Astrocyte (in vitro differentiated cells and primary cell): ENCODE measurements at regions not wholly inside any gene's neighbourhood (a gene's known extent, or its start where the extent isn't known, plus 50 kb on each side); places are given as distances from the start of the nearest gene placed in this dataset.

Source experiments
- EZH2 ChIP-seq: IDR thresholded peaks from 2 replicates; pipeline ENCODE4 v1.6.1; 2012; ENCODE audit warnings: mild to moderate bottlenecking, low read length, inconsistent platforms; ENCODE audit not compliant: insufficient read depth
- TF ChIP-seq, protein P1 (sequence below): IDR thresholded peaks from 2 replicates; pipeline ENCODE4 v1.5.1; 2011; ENCODE audit warnings: low read depth, mild to moderate bottlenecking, inconsistent platforms, low read length, moderate library complexity; ENCODE audit not compliant: insufficient read depth

DNA sequence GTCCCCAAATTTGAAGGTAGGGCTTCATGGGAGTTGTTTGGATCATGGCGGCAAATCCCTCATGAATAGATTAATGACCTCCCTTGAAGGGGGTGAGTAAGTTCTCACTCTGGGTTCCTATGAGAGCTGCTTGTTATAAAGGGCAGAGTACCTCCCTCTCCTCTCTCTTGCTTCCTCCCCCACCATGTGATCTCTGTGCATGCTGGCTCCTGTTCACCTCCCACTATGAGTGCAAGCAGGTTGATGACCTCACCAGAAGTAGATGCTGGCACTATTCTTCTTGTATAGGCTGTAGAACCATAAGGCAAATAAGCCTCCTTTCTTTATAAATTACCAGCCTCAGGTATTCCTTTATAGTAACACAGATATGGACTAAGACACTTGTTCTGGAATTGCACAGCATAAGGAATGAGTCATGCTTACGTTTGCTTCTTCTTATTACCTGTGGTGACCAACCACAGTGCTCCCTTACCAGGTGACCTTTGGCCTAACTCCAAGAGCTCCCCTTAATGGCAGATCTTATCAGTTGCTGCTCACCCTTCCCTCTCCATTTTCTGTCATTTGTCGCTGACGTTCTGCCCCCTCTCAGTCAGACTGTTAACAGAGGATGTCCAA lies 559.5 kb upstream of the GCFC2 start:
- TF ChIP-seq, protein P1, sequence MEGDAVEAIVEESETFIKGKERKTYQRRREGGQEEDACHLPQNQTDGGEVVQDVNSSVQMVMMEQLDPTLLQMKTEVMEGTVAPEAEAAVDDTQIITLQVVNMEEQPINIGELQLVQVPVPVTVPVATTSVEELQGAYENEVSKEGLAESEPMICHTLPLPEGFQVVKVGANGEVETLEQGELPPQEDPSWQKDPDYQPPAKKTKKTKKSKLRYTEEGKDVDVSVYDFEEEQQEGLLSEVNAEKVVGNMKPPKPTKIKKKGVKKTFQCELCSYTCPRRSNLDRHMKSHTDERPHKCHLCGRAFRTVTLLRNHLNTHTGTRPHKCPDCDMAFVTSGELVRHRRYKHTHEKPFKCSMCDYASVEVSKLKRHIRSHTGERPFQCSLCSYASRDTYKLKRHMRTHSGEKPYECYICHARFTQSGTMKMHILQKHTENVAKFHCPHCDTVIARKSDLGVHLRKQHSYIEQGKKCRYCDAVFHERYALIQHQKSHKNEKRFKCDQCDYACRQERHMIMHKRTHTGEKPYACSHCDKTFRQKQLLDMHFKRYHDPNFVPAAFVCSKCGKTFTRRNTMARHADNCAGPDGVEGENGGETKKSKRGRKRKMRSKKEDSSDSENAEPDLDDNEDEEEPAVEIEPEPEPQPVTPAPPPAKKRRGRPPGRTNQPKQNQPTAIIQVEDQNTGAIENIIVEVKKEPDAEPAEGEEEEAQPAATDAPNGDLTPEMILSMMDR, result no peak
- no peak for TF ChIP-seq EZH2
